ENCODE measurements at regions not wholly inside any gene's neighbourhood (a gene's known extent, or its start where the extent isn't known, plus 50 kb on each side); places are given as distances from the start of the nearest gene placed in this dataset.

GRCh38 chr12:13749389-13749788, 232.0 kb downstream of the GRIN2B start:
- H3K27ac ChIP-seq = no peak overlapping the region
- no peak for DNase-seq (ENCODE audit: low read depth in 1 of 2, low spot score in 1 of 2)
- TF ChIP-seq HOXB5 (CRISPR knock-in tag; IDR thresholded peaks at IDR 0.05) (no peak), CHD4 (IDR thresholded peaks at IDR 0.05; ENCODE audit: borderline replicate concordance) (no peak), POLR2A (IDR thresholded peaks at IDR 0.05; ENCODE audit: low read length) (no peak), SMC3 (IDR thresholded peaks at IDR 0.05) (no peak), ZNF302 (CRISPR knock-in tag; IDR thresholded peaks at IDR 0.05) (no peak), MAZ (IDR thresholded peaks at IDR 0.05; ENCODE audit: borderline replicate concordance, low read depth, low read length) (no peak), NFE2L2 (conservative IDR thresholded peaks at IDR 0.05; ENCODE audit: low read length) (no peak), HDAC2 (IDR thresholded peaks at IDR 0.05) (no peak), GATA3 (IDR thresholded peaks at IDR 0.05; ENCODE audit: borderline replicate concordance) (no peak), BCL3 (IDR thresholded peaks at IDR 0.05) (no peak), TP53 (CRISPR knock-in tag; IDR thresholded peaks at IDR 0.05) (no peak), JUNB (IDR thresholded peaks at IDR 0.05) (no peak), ZC3H11A (IDR thresholded peaks at IDR 0.05) (no peak), NR3C1 (IDR thresholded peaks at IDR 0.05) (no peak), CHD2 (IDR thresholded peaks at IDR 0.05; ENCODE audit: low read length, partially characterized antibody) (no peak), POLR2AphosphoS2 (conservative IDR thresholded peaks at IDR 0.05; ENCODE audit: low read length) (no peak), MYC (IDR thresholded peaks at IDR 0.05; ENCODE audit: borderline replicate concordance, low read length) (no peak)
- TF ChIP-seq, protein P1, sequence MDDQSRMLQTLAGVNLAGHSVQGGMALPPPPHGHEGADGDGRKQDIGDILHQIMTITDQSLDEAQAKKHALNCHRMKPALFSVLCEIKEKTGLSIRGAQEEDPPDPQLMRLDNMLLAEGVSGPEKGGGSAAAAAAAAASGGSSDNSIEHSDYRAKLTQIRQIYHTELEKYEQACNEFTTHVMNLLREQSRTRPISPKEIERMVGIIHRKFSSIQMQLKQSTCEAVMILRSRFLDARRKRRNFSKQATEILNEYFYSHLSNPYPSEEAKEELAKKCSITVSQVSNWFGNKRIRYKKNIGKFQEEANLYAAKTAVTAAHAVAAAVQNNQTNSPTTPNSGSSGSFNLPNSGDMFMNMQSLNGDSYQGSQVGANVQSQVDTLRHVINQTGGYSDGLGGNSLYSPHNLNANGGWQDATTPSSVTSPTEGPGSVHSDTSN (IDR thresholded peaks at IDR 0.05) = no peak
- WGBS (ENCODE audit: missing lambda C conversion rate) = 58% methylated on average over 1 of the region's 1 CpG
- ChIA-PET CTCF (interaction anchor here (0.6 to 2.6 kb wide), 4 partner anchors 9 to 233 kb away, joined by 3 to 9 read pairs (median 3); no protein-coding TSS in a partner anchor), POLR2A (no interaction called here)
- H3K4me3 ChIP-seq = no peak overlapping the region
- peaks cover 11% of the 10 kb centered on the region for H3K4me1 ChIP-seq
- no peak; a peak in 1 of 6 replicates for ATAC-seq
- no peak for FAIRE-seq
- H3K9me3 ChIP-seq = no peaks in the 10 kb centered on the region
- H3K4me2 ChIP-seq = no peak overlapping the region

- 56% methylated on average over 6 of the region's 6 CpGs for WGBS (ENCODE audit: missing lambda C conversion rate)
- POLR2A ChIA-PET = no interaction called here
- TF ChIP-seq HMGXB4 (CRISPR knock-in tag; IDR thresholded peaks at IDR 0.05; ENCODE audit: borderline replicate concordance) (no peak), HDAC2 (IDR thresholded peaks at IDR 0.05) (no peak), KDM5A (IDR thresholded peaks at IDR 0.05) (no peak), PHF8 (IDR thresholded peaks at IDR 0.05; ENCODE audit: borderline replicate concordance, low read depth) (no peak), GATA3 (IDR thresholded peaks at IDR 0.05; ENCODE audit: borderline replicate concordance) (no peak), EHMT2 (IDR thresholded peaks at IDR 0.05; ENCODE audit: low read depth) (no peak), MAFK (IDR thresholded peaks at IDR 0.05; ENCODE audit: partially characterized antibody) (no peak), FOSB (CRISPR knock-in tag; IDR thresholded peaks at IDR 0.05) (no peak), BCL3 (IDR thresholded peaks at IDR 0.05) (no peak), NFE2L2 (conservative IDR thresholded peaks at IDR 0.05; ENCODE audit: low read length) (no peak)
- ATAC-seq (peak in 1 of 2 experiments; percentile 23; a peak in 1 of 6 replicates), DNase-seq (ENCODE audit: low read depth in 1 of 2, low spot score in 1 of 2) (no peak), FAIRE-seq (no peak)
- CTCF ChIA-PET = interaction anchor here (0.9 to 1.5 kb wide), 3 partner anchors 9 to 422 kb away, joined by 3 to 6 read pairs (median 3); no protein-coding TSS in a partner anchor
- H3K27ac ChIP-seq = no peak overlapping the region
- peaks cover 21% of the 10 kb centered on the region for H3K4me1 ChIP-seq
- no peaks in the 10 kb centered on the region for H3K9me3 ChIP-seq
- H3K4me2 ChIP-seq = no peak overlapping the region
- H3K4me3 ChIP-seq = no peak overlapping the region
Observed at GRCh38 chr12:13745111-13745860, 236.1 kb downstream of the GRIN2B start.

Measured in A549 (cell line).